ENCODE measurements at regions not wholly inside any gene's neighbourhood (a gene's known extent, or its start where the extent isn't known, plus 50 kb on each side); places are given as distances from the start of the nearest gene placed in this dataset.

GRCh38 chr13:44298314-44298713 is 75.3 kb upstream of the SERP2 start:
- intact Hi-C loops (cut with DNase I): no loop called here

GRCh38 chr13:44299152-44299943 is 74.3 kb upstream of the SERP2 start:
- intact Hi-C loops (cut with DNase I): no loop called here
- DNase-seq: no peak

More at GRCh38 chr13:44298314-44298713, 75.3 kb upstream of the SERP2 start:
- no peak for DNase-seq

DNA sequence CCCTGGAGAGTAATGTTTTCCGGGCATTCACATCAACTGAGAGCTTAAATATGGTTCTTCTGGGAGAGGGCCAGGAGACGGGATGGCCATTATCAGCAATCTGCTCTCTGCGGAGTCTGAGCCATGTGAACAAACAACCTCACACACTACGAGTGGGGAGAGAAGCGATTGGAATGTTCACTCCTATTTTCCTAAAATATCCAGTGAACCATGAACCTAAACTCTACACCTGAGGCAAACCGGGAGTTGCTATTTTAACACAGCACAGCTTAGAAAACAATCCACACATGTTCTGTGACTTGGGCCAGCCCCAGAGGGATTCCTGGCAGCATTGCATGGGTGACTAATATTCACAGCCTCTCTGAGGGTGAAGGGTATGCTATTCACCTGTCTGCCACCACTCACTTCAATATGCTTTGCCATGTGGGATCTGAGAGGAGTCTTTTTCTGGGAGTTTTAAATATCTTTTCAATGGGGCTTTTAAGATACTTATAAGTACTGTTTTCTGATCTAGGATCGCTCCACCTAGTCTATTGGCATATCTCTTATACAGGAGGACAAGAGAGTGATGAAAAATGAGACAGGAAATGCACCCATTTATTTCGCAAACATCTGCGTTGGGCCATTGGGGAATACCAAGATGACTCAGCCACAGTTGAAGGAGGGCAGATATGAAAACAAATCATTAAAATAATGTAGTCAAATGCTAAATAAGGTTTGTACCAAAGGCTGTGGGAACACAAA is 72.6 kb upstream of the SERP2 start:
- intact Hi-C loops (cut with DNase I): no loop called here
- DNase-seq: peak in 8 of 42 donors; percentile 14 to 58 (median 32)

GRCh38 chr13:44301639-44302015 is 72.0 kb upstream of the SERP2 start:
- DNase-seq: no peak
- intact Hi-C loops (cut with DNase I): no loop called here

- no peak for DNase-seq
- intact Hi-C loops (cut with DNase I): no loop called here
These were observed 71.4 kb upstream of the SERP2 start for GRCh38 chr13:44302233-44302632.

GRCh38 chr13:44302940-44303575 is 70.6 kb upstream of the SERP2 start:
- DNase-seq: no peak

GRCh38 chr13:44303681-44304432 is 69.8 kb upstream of the SERP2 start:
- intact Hi-C loops (cut with DNase I): no loop called here
- no peak for DNase-seq

More at GRCh38 chr13:44302940-44303575, 70.6 kb upstream of the SERP2 start:
- intact Hi-C loops (cut with DNase I): no loop called here

- no peak for DNase-seq
- intact Hi-C loops (cut with DNase I): no loop called here
These were observed 69.2 kb upstream of the SERP2 start for GRCh38 chr13:44304433-44304725.

GRCh38 chr13:44305286-44305685 is 68.3 kb upstream of the SERP2 start:
- DNase-seq: no peak

DNA sequence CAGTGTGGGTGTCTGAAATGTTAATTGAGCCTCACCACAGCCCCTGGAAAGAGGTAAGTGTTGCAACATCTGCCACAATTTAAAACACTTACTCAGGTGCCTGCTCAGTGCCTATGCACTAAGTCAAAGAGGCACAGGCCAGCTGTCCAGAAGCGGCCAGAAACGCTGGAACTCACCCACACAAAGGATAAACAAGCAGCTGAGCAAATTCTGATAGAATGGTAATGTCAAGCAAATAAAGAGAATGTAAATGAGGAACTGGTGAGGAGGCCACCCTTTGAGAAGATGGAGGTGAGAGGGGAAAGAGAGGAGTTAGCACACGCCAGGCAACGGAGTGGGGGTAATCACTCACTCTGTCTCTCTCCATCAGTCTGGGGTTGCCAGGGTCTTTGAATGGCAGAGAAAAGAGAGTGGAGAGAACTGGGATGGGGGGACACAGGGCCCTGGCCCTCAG is 67.7 kb upstream of the SERP2 start:
- intact Hi-C loops (cut with DNase I): no loop called here
- peak in 3 of 42 donors; percentile 13 to 45 (median 42) for DNase-seq

More at GRCh38 chr13:44305286-44305685, 68.3 kb upstream of the SERP2 start:
- intact Hi-C loops (cut with DNase I): no loop called here

- intact Hi-C loops (cut with DNase I): no loop called here
- DNase-seq: peak in 18 of 42 donors; percentile 17 to 81 (median 36)
These were observed 67.0 kb upstream of the SERP2 start for GRCh38 chr13:44306371-44307192.

DNA sequence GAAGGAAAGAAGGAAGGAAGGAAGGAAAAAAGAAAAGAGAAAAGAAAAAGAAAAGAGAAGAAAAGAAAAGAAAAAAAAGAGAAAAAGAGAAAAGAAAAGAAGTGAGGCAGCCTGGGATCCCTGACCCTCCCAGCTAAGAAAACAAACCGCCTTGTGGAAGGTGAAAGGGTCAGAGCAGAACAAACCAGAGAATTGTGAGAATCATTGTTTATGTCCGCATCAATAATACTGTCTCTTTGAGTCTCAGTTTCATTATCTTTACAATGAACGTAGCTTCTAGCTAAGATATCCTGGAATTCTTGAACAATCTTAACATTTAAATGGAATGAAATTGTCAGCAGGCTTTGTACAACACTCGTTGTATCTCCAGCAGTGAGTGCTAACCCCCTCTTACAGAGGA is 66.4 kb upstream of the SERP2 start:
- intact Hi-C loops (cut with DNase I): no loop called here
- DNase-seq: no peak

DNA sequence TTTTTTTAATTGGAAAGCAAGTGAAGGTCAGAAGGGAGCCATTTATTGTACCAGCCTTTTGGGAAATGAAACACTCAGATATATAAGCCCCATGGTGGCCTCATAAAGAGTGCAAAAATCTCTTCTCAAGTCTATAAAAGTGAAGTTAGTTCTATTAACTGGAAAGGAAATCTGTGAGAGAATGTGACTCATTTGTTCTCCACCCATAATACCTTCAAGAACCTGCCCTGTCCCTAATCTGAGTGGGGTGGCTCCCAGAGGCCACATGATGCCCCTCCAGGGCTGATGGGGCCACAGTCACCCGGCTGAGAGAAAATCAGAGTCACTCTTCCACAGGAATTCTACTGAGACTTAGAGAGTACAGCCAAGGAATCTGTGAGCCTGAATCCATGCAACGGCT is 65.8 kb upstream of the SERP2 start:
- intact Hi-C loops (cut with DNase I): no loop called here
- no peak for DNase-seq

DNA sequence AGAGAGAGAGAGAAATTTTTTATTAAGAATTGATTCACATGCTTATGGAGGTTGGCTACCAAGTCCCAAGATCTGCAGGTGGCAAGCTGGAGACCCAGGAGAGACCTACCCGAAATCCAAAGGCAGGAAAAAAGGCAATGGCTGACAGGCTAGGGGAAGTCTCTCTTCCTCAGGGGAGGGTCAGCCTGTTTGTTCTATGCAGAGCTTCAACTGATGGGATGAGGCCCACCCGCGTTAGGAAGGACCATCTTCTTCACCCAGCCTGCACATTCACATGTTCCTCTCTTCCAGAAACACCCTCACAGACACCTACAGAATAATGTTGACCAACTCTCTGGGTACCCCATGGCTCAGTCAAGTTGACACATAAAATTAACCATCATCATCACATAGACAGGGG is 65.3 kb upstream of the SERP2 start:
- intact Hi-C loops (cut with DNase I): no loop called here
- no peak for DNase-seq

- intact Hi-C loops (cut with DNase I): no loop called here
- DNase-seq: peak in 22 of 42 donors; percentile 4 to 73 (median 41)
These were observed 63.5 kb upstream of the SERP2 start for GRCh38 chr13:44309794-44310757.

DNA sequence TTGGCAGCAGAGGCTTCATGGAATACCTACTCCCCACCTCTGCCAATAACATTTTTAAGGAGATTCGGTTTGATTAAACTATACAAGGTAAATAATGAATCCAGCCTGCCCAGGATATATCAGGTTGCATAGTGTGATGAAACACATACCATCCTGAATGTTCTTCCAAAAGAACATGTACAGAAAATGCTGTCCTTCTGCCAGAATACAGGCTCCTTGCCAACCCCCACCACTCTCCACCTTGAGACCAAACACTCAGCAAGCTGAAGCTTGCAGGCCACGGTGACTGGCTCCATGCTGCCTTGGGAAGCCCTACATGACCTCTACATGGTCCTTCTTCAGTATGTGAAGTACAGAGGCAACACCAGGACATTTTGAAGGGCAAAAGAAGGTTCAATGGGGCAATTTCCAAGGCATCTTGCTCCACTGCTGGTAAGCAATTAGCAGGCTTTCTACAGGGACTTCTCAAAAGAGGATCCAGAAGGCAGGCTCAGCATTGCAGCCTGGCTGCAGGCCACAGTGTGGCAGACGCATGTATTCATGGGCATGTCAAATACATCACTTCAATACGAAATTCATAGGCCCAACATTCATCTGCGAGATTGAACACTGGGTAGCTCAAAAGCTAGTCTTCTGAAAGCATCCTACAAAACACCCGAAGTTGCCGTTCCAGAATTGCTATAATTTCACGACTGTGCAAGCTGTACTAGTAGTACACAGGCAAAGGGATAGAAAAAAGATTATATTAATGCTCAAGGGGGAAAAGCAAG is 62.4 kb upstream of the SERP2 start:
- DNase-seq: no peak
- intact Hi-C loops (cut with DNase I): no loop called here

DNA sequence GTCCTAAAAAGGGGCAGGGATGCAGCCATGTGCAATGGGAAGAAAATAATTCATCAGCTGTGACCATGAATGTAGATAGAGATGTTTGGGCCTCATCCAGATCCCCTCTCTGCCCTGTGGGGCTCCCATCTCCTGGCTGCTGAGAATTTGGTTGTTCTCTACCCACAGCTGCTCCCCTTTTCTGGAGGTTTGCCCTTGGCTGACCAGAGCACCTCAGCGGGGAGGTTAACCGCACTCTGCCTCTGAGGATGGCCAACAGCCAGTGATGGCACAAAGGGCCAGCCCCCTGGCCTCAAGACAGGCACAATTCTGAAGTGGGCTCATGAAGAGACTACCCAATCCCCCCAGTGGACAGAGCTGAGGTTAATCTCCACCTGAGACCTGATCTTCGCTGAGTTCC is 61.5 kb upstream of the SERP2 start:
- intact Hi-C loops (cut with DNase I): no loop called here
- no peak for DNase-seq
